Astrocyte of the cerebellum (primary cell): ENCODE measurements at regions not wholly inside any gene's neighbourhood (a gene's known extent, or its start where the extent isn't known, plus 50 kb on each side); places are given as distances from the start of the nearest gene placed in this dataset.

Experiments used
- DNase-seq: peaks from one replicate; pipeline ENCODE4 v3.0.0-alpha.2; 2011; ENCODE audit warnings: low read depth
- H3K4me3 ChIP-seq: 2 replicates; pipeline ENCODE4 v1.5.1; 2011; ENCODE audit warnings: mild to moderate bottlenecking, low read depth, low read length, moderate library complexity
- in situ Hi-C: cut with HindIII; loops from 2 replicates; pipeline ENCODE4 v1.10.0; 2017; ENCODE audit warnings: low sequenced_read_pairs
- TF ChIP-seq, protein P1 (sequence below): IDR thresholded peaks from 2 replicates; pipeline ENCODE4 v1.5.1; 2012; ENCODE audit warnings: low read length, low read depth, moderate library complexity, mild to moderate bottlenecking; ENCODE audit errors: missing control alignments

DNA sequence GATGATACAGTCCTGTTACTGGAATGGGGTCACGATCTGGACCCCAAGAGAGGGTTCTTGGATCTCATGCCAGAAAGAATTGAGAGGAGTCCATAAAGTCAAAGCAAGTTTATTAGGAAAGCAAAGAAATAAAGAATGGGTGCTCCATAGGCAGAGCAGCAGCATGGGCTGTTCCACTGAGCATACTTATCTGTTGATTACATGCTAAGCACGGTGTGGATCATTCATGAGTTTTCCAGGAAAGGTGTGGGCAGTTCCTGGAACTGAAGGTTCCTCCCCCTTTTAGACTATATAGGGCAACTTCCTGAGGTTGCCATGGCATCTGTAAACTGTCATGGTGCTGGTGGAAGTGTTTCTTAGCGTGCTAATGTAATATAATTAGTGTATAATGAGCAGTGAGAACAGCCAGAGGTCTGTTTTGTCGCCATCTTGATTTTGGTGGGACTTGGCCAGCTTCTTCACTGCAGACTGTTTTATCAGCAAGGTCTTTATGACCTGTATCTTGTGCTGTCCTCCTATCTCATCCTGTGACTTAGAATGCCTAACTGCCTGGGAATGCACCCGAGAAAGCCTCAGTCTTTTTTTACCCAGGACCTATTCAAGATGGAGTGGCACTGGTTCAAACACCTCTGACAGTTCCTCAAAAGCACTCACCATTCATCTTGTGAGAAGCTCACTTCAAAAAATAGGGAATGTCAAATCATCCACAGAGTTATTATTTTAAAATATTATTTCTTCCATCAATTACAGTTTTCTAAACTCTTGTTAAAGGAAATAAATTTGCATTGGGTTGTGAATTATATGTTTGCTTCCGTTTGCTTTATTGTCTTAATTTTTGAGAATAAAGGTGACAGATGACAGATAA, 1358.8 kb upstream of the TMEM132C start:
- DNase-seq: no peak
- no peak overlapping the region for H3K4me3 ChIP-seq
- in situ Hi-C loops: no loop called here
- TF ChIP-seq, protein P1, sequence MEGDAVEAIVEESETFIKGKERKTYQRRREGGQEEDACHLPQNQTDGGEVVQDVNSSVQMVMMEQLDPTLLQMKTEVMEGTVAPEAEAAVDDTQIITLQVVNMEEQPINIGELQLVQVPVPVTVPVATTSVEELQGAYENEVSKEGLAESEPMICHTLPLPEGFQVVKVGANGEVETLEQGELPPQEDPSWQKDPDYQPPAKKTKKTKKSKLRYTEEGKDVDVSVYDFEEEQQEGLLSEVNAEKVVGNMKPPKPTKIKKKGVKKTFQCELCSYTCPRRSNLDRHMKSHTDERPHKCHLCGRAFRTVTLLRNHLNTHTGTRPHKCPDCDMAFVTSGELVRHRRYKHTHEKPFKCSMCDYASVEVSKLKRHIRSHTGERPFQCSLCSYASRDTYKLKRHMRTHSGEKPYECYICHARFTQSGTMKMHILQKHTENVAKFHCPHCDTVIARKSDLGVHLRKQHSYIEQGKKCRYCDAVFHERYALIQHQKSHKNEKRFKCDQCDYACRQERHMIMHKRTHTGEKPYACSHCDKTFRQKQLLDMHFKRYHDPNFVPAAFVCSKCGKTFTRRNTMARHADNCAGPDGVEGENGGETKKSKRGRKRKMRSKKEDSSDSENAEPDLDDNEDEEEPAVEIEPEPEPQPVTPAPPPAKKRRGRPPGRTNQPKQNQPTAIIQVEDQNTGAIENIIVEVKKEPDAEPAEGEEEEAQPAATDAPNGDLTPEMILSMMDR: no peak

DNA sequence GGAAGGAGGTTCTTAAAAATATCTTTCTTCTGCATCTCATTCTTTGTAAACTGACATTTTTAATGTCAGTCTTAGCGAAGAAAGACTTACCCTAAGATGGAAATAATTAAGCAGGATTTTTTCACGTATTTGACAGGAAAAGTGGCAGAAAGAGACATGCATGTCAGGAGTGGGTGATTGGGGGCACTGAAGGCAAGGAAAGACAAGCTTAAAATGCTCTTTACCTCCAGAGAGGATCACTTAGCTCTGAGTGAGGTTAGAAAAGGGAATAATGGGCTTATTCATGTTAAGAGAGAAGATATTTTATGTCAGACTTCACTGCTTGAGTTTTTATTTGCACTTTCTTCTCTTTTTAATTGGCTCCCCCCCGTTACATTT, 1358.2 kb upstream of the TMEM132C start:
- no peak overlapping the region for H3K4me3 ChIP-seq
- in situ Hi-C loops: no loop called here
- TF ChIP-seq, protein P1: no peak
- DNase-seq: no peak

DNA sequence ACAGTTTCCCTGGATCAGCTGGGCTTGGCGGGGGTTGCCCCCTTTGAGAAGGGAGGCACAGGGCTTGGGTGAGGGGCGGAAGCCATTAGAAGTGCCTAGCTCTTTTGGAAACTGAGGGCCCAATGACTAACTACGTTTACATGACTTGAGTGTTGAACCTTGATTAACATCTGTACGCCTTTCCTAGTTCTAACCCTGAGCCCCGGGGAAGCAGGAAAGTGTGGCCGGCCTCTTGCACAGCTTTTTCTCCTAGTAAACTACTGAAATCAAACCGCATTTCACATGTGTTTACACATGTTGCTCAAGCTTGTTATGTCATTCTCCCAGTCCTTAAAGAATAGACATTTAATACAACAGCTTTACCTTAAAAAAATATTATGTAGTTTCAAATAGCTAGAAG, 1356.4 kb upstream of the TMEM132C start:
- in situ Hi-C loops: no loop called here
- no peak for DNase-seq
- TF ChIP-seq, protein P1: no peak
- no peak overlapping the region for H3K4me3 ChIP-seq

DNA sequence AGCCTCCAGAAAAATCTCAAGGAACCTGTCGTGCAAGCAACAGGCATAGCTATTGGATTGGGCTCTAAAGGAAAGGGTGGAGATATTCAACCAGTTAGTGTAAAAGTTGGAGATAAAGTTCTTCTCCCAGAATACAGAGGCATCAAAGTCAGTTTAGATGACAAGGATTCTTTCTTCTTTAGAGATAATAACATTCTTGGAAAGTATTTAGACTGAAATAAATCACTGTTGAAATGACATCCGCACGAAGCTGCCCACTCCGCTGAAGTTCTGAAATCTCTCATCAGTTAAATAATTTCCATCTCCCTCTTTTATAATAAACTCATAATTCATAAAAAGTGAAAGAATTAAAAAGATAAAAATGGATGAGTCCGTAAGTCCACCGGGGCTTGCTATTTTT, 1354.9 kb upstream of the TMEM132C start:
- no peak for DNase-seq
- in situ Hi-C loops: no loop called here
- H3K4me3 ChIP-seq: no peak overlapping the region
- TF ChIP-seq, protein P1: no peak

DNA sequence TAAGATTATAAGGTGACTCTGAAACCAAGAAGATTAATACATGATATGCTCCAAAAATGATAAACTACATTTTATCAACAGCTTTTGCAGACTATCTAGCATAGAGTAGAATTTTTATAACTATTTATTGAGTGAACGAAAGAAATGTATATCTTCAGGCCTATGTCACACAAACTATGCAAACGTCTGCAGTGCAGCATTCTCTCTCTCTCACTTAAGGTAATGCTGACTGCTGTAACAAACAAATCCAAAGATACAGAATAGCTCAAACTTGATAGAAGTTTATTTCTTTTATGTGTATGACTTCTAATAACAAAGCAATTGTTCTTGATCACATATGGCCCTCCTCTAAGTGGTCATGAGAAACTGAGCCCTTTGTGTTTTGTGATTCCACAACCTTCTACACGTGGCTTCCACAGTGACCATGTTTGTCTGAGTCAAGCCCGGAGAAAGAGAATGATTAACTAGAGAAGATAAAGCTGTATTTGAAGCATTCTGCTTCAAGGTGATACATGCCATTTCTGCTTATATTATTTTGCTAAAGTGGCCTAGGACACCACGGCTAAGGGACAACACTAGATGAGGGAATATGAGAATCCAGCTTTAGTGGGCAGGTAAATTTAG, 1352.7 kb upstream of the TMEM132C start:
- no peak for DNase-seq
- H3K4me3 ChIP-seq: no peak overlapping the region
- in situ Hi-C loops: no loop called here
- TF ChIP-seq, protein P1: no peak

DNA sequence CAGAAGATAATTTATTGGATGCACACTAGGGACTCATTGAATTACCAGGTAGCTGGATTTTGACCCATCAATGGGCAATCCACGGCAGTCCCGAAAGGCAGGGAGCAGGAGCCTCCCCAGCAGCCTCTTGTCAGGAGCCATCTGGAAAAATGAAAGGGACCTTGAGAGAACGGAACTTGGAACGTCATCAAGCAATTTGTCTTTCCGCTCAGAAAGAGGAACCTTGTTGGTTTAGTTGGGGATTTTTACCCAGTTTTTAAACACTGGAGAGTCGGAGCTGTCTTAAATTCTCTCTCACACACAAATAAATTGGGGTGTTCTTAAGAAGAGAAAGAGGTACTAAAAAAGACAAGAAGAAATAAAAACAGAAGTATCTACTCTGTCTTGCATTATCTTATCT, 1351.7 kb upstream of the TMEM132C start:
- no peak overlapping the region for H3K4me3 ChIP-seq
- in situ Hi-C loops: no loop called here
- TF ChIP-seq, protein P1: no peak
- DNase-seq: no peak
